ENCODE measurements at regions not wholly inside any gene's neighbourhood (a gene's known extent, or its start where the extent isn't known, plus 50 kb on each side); places are given as distances from the start of the nearest gene placed in this dataset.

DNA sequence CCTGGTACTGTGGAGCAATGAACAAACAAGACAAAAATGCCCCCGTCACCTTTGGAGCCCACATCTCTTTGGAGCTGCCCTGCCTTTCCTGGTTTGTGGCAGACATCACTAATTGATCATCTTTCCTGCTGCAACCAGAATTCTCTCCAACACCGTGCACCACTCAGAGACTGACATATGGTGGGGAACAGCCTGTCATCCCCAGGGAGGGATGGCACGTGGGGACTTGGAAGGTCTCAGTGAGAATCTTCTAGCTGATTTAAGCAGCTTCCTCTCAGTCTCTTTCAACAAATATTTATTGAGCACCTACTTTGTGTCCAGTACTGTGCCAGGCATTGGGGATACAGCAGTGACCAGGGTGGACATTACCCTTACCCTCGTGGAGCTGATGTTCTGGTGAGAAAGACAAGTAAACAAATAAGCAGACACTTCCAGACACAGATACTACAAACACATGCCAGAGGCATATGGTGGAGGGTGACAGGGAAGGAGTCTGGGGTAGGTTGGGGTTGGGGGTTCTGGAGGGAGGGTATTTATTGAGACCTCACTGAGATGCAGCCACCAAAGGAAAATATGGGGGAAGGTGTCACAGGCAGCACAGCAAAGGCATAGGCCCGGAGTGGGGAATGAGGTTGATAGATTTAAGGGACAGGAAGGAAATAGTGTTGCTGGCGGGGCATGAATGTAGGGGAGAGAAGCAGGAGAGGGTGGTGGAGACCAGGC is 82.3 kb downstream of the CEBPB start:
- no peak for DNase-seq (ENCODE audit: insufficient read length, low spot score)

DNA sequence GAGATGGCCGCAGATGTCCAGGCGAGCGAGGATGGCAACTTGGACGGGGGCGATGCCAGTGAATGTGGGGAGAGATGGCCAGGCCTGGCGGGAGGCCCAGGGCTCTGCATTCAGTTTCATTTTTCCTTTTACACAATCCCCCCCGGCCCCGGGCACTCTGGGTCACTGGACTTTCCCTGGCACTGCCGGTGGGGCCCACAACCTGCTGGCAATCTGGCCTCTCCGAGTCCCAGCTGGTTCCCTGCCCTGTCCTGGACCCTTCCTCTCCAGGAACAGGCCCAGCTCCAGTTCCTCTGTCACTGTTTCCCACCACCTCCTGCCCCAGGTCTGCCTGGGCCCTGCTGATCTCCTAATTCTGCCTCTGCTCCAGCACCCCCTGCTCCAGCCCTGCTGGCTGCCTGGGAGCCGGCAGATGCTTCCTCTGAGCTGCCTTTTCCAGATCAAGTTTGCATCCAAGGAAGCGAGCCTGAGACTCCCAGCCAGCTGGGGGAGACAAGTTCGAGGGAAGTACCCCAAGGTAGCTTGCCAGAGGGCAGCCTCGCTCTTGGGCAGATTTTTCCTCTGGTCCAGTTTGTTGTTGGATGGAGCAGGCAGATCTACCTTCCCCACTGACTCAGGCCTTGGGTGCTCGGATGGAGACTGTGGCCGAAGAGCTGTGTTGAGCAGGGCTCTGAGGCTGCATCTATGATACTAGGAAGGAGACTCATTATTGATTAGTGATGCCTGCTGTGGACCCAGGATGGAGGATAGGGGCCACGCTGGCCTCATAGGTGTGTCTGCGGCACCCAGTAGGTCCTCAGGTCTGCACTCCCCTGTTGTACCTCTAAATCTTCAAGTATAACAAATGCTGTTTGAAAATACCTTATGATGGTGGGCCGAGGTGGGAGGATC is 83.2 kb downstream of the CEBPB start:
- DNase-seq (ENCODE audit: insufficient read length, low spot score) (no peak), FAIRE-seq (no peak)

More for the DNA sequence above, 82.3 kb downstream of the CEBPB start:
- no peak for FAIRE-seq

DNA sequence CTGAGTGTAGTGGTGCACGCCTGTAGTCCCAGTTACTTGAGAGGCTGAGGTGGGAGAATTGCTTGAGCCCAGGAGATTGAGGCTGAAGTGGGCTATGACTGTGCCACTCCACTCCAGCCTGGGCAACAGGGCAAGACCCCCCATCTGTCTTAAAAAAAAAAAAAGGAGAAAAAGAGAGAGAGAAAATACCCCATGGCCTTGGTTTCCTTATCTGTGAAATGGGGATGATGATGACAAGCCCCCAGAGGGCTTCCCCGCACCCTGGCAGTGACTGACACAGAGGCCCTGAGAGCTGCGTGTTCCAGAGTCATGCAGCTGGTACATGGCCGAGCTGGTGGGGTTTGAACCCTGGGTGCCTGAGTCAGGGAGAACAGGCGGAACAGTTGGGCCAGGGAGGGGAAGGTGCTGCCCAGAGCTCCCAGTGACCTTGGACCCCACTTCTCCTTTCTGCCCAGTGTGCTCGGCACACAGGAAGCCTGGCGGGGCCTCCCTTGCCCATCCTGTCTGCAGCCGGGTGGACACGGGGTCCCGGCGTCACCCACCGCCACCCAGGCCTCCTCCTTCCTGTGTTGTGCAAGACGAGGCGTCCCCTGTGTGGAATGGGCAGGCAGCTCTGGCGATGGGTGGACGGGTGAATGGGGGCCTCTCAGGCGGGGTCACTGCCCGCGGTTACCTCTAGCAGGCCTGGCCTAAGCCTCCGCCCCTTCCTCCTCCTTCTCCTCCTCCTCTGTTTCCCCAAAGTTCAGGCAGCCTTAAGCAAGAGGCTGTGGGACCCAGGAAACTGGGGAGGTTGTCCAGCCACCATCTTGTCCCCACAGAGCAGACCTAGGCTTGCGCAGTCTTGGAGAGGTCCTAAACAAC is 84.2 kb downstream of the CEBPB start:
- no peak for DNase-seq (ENCODE audit: insufficient read length, low spot score)
- FAIRE-seq: no peak

DNA sequence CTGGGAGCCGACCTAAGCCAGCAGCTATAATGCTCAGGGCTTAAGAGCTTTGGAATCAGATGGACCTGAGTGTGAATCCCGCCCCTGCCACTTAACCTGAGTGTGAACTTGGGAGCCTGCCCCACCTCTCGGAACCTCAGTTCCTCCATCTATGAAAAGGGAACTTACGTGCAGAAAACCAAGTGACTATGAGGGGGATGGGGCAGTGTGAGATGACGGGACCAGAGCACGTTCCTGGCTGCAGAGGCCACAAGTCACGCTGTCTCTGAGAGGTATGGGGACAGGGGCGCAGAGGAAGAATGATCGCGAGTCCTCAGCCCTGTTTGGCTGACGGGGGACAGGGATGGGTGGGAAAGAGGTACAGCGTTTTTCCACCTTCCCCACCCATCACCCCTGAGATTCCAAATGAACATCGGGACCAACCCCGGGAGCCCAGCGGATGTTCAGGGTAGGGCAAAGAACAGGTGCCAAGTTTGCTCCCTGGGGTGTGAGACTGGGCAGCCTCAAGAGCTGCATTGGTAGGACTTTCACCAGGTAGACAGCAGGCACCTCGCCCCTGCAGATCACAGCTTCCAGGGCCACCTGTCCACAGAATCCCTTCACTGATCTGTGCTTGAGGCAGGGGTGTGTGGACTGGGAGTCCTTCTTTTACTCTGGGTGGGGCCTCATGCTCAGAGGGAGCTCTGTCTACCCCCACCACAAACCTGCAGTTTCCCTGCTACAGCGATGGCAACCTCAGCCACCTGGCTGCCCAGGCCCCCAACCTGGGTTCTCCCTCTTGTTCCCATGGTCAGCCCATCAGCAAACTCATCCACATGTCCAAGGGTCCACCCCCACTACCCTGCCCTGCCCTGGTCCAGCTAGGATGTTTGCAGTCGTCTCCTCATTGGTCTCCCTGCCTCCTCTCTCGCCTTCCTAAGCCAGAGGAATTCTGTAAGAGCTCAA is 85.8 kb downstream of the CEBPB start:
- FAIRE-seq: no peak
- DNase-seq (ENCODE audit: insufficient read length, low spot score): no peak

DNA sequence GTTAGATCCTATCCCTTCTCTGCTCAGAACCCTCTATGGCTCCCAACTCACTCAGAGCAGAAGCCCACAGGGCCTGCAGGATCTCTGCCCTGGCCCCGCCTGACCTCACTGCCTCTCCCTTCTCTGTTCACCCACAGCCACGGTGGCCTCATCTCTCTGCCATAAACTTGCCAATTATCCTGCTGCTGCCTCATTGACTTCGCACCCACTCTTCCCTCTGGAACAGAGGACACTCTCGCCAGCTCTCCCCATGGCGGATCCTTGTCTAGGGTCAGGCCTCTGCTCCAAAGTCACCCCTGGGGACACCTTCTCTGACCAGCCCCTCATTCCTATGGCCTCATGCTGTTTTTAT is 86.4 kb downstream of the CEBPB start:
- no peak for DNase-seq (ENCODE audit: insufficient read length, low spot score)
- FAIRE-seq: no peak

DNA sequence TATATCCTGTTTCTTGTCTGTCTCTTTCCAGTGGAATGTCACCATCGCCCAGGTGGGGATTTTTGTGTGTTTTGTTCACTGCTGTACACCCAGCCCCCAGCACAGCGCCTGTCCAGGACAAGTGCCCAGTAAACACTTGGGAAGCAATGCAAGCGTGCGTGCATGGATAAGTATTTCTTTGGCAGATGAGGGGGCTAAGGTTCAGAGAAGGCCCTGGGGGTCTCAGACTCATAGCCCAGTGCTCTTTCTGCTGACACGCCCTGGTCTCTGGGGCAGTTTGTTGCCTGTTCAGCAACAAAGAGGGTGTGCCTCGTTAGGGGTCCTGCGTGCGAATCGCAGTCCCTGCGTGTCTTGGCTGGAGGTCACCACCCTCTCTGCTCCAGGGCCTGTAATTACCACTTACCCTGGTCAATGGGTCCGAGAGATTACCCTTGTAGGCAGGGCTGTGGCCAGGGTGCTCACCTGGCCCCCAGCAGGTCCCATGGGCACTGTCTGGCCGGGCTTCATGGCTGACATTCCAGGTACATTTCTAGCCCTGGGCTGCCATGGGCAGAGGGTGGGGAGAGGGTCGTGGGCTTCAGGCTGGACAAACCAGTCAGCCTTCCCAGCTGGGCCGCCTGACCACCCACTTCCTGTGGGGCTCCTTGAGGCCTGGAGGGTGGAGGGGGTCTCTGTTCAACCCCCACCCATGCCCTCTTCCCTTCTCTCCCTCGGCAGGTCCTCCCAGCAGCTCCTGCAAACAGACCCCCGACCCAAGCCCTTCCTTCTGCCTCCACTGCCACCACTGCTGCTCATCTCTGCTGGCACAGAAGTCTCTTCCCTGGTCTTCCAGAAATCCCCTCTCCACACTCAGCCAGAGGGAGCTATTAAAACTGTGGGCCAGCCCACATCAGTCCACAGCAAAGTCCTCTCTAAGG is 87.1 kb downstream of the CEBPB start:
- FAIRE-seq (no peak), DNase-seq (ENCODE audit: insufficient read length, low spot score) (no peak)

DNA sequence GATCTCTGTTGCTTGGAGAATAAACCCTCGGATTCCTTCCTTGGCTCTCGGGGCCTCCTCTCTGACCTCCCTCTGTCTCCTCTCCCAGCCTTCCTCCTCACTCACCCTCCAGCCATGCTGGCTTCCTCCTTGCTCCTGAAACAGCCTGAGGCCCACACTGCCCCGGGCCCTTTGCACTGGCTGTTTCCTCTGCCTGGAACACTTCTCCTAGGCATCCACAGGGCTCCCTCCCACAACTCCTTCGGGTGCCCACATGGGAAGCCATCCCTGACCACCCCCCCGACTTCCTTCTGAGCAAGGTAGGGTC is 87.7 kb downstream of the CEBPB start:
- no peak for DNase-seq (ENCODE audit: insufficient read length, low spot score)
- FAIRE-seq: no peak

DNA sequence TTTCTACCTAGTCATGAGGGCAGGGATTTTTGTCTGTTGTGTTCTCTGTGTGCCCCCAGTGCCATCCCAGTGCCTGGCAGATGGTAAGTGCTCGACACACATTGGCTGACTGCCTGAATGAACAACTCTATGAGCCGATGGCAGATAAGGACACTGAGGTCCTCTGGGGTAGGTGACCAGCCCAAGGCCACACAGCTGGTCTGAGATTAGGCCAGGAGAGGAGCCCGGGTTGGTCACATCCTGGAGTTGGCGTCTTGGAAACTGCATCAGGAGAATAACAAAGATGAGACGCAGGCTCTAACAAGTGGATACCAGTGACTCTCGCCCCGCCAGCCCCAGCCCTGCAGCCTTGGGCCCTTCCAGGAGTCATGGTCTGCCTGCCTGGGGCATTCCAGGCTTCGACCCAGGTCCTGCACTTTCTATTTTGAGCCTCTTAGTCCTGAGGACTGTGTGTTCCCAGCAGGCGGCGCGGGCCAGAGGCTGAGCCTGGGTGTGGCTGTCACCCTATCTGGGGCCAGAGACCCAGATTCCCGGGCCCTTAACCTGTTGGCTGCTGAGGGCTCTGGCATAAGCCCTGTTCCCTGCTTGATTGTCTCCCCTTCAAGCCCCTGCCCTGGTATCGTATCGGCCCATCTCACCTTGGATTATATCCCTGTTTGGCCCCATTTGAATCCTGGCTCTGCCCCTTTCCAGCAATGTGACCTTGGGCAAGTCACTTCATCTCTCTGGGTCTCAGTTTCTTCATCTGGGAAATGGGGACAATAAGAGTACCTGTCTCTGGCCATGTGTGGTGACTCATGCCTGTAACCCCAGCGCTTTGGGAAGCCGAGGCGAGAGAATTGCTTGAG is 88.3 kb downstream of the CEBPB start:
- no peak for DNase-seq (ENCODE audit: insufficient read length, low spot score)
- FAIRE-seq: no peak

DNA sequence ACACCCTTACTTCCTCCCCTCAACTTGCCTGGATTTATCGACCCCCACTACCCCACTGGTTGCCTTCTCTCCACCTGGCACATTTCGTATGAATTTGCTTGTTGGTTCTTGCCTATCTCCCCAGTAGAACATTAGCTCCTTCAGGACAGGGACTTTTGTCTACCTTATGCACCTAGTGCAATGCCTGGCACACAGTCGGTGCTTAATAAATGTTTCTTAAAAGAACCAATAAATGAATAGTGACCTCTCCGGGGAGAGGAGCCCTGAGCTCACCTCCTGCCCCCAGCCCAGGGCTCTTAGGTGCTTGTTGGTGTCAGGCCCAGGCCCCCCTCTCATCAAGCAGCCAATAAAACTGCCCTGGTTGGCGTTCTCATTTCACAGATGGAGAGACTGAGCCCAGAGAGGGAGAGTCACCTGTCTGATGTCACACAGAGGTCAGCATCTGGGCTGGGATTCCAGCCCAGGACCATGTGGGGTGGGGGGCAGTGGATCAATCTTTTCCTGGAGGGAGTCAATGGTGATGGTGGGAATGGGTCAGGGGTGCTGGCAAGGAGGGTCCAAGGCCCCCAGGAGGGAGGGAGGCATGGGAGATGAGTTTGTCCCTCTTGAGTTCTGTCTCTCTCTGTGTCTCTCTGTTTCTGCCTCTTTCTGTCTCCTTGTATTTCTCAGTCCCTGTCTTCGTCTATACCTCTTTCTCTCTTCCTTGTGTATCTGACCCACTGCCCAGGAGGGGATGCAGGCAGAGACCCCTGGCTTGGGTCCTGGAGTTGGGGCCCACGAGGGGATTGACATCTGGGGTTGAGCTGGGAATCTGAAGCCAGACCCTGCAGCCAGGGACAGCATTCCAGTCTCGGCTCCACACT is 89.6 kb downstream of the CEBPB start:
- FAIRE-seq (no peak), DNase-seq (ENCODE audit: insufficient read length, low spot score) (no peak)

DNA sequence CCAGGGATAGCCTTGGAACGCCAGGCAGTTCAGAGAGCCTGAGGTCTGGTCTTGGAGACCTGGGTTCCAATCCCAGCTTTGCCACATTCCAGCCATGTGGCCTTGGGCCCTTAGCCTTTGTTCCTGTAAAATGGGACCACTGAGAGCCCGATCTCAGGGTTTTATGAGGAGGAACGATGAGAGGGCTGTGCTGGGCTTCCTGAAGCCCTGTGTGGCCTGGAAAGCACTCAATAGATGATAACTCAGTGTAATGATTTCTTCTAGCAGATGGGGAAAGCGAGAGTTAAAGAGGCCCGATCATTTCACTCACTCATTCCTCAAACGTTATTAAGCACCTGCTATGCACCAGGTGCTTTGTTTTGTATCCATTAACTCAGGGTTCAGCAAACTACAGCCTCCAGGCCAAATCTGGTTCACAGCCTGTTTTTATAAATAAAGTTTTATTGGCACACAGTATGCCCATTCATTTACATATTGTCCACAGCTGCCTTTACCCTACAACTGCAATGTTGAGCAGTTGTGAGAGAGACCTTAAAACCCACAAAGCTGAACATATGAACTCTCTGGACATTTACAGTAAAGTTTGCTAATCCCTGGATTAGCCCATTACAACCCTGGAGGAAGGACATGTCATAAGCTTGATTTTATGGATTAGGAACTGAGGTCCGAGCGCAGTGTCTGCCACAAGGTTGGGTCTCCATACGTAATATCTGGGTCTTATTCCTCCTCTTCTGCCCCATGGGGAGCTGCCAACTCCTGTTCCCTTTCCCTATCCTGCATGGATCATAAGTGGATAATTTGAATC is 90.4 kb downstream of the CEBPB start:
- DNase-seq (ENCODE audit: insufficient read length, low spot score) (no peak), FAIRE-seq (no peak)

DNA sequence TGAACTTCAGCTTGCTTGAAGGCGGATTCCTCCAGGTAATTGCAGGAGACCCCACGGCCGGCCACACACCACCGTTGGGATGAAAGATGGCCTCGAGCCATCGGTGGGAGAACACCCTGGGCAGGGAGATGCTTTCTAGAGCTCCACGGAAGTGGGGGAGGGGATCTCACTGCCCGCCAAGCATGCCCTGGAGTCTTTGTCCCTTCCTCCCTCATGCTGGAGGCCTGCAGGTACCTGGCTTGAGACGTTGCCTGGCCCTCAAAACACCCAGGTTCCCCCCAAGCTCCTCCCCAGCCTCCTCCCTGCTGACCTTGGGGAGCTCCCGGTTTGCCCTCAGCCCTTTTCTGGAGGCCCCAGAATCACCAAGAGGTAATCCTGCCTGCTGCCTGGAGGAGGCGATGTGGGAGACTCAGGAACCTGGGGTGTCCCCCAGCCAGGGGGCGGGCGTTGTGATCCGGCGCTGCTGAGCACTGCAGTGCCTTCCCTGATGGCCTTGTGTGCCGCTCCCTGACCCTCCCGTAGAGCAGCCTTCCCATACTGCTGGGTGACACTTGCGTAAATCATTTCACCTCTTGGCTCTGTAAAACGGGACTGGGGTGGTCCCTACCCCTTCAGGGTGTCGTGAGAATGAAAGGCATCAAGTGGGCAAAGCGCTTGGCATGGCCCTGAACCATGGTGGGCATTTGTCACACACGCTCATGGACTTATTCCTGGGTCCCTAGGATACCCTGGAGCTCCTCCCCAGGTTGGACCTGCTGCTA is 91.4 kb downstream of the CEBPB start:
- DNase-seq (ENCODE audit: insufficient read length, low spot score) (no peak), FAIRE-seq (no peak)

DNA sequence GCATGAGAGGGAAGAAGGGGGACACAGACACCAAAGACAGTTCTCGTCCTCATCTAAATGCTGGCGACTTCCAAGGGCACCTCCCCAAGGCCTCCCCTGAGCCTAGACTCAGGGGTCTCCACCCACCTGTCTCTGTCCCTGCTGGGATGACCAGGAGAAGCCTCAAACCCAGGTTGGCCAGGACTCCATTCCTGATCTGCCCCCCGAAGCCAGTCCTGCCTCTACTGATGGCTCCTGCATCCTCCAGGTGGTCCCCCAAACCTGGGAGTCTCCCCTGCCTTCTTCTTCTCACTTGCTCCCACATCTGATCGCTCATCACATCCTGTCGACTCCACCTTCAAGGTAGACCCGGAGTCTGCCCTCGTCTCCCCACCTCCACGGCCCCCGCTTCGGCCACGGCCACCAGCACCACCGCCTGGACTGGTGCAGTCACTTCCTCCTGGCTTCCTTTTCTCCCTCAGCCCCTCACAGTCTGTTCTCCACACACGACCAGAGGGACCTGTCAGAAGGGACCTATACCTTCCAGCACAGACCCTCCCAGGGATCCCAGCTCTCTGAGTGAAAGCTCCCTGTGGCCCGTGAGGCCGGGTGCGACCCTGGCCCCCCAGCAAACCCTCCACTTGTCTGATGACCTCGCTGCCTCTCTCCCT is 92.1 kb downstream of the CEBPB start:
- FAIRE-seq (no peak), DNase-seq (ENCODE audit: insufficient read length, low spot score) (no peak)

DNA sequence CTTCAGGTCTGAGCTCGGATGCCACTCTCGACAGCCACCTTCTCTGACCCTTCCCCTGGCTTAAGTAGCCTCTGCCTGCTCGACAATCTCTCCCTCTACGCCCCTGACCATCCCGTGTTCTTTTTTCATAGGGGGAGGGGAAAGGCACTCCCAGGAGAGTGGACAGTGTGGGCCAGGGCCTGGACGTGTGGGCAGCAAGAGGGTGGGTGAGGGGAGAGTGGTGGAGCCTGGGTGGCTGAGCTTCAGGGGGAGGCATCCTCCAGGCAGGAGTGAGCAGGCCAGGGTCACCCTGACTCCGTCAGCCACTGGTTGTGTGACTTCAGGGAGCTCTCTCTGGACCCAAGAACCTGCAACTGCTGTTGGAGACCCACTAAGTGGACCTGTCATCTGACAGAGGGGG is 92.7 kb downstream of the CEBPB start:
- FAIRE-seq: no peak
- DNase-seq (ENCODE audit: insufficient read length, low spot score): no peak

DNA sequence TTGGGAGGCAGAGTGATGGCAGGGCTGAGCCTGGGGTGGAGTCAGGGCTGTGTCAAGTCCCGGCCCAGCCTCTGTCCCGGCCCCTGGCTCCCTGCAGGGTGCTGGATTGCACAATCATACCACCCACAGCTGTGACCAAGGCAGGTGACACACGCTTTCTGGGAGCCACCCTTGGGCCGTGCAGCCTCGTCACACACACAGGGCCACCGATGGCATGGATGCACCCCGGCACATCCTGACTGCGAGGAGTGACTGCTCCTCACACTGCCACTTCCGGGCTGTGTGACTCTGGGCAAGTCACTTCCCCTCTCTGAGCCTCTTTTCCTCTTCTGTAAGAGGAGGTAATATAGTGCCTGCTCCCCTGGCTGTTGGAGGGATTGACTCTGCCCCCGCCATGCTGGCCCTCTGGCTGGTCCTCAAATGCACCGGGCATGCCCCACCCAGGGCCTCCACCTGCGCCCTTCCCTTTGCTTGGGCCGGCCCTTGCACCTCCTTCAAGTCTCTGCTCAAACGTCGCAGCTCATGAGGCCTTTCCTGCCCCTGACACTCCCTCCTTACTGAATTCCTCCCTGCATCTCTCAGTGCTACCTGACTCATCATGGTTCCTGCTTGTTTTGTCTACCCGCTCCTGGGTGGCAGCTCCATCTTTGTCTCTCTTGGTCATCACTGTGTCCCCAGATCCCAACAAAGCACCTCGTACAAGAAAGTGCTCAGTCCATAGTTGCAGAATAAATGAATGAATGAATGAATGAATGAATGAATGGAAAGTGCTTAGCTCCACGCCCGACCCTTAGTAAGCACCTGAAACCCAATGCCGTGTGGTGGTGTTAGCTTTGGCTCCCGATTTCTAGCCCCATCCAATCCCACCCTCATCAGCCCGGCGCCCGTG is 93.5 kb downstream of the CEBPB start:
- DNase-seq (ENCODE audit: insufficient read length, low spot score) (no peak), FAIRE-seq (no peak)

Data from GM19239 (cell line).